ENCODE measurements at regions not wholly inside any gene's neighbourhood (a gene's known extent, or its start where the extent isn't known, plus 50 kb on each side); places are given as distances from the start of the nearest gene placed in this dataset.

DNA sequence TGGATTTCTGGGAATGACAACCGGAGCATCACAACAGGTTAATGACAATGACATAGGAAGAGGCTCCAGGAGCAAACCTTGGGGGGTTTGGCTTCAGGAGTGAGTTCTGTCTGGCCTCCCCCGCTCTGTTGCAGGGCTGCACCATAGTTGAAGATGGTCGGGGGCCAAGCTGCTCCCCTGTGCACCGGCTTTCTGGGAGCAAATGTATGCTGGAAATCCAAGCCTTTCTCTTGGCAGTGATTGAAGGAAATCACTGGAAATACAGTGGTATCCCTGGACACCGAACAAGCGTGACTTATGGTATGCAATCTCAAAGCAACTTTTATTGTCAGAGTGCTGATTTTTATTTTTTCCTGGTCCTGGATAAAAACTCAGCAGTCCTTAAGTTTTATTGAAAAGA lies 251.9 kb upstream of the ZNF32 start:
- Mint-ChIP-seq H3K36me3 (ENCODE audit: low read depth) (no peaks in the 10 kb centered on the region), H3K27me3 (peaks cover 24% of the 10 kb centered on the region), H3K27ac (no peak overlapping the region), H3K4me1 (ENCODE audit: low read depth) (no peaks in the 10 kb centered on the region), H3K4me3 (no peak overlapping the region), H3K9me3 (no peaks in the 10 kb centered on the region)
- no peak for DNase-seq

DNA sequence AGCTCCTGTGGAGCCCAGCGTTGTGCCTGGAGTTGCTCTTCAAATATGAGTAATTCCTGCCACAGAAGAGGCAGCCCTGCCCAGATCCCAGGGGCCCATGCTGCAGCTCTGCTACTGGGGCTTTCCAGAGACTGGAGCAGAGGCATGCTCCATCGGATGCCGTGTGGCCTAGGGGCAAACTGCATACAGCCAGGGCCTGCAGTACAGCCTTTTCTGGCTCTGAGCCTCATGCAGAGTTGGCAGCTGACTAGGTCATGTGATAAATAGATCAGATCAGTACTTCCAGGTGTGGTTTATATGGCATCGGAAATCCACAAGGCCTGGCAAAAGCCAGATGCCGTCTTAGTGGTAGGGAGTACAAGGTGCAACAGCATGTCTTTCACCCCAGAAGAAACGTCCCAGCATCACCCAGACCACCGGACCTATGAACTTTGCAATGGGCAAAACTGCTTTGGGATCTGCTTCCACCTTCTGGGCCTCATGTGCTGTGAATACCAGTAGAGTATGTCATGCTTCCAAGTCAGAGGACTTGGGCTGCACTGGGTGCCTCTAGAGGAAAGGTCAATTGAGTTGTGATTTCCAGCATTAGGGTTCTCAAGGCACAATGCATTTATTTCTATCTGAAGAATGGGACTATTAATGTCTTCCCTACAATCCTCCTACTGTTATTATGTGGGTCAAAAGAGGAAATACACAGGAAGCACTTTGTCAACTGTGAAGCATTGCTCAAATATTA lies 250.7 kb upstream of the ZNF32 start:
- no peak overlapping the region for H3K4me3 Mint-ChIP-seq
- peaks cover 18% of the 10 kb centered on the region for H3K27me3 Mint-ChIP-seq
- no peaks in the 10 kb centered on the region for H3K9me3 Mint-ChIP-seq
- H3K4me1 Mint-ChIP-seq (ENCODE audit: low read depth) = no peaks in the 10 kb centered on the region
- no peak overlapping the region for H3K27ac Mint-ChIP-seq
- H3K36me3 Mint-ChIP-seq (ENCODE audit: low read depth) = no peaks in the 10 kb centered on the region
- DNase-seq = no peak

DNA sequence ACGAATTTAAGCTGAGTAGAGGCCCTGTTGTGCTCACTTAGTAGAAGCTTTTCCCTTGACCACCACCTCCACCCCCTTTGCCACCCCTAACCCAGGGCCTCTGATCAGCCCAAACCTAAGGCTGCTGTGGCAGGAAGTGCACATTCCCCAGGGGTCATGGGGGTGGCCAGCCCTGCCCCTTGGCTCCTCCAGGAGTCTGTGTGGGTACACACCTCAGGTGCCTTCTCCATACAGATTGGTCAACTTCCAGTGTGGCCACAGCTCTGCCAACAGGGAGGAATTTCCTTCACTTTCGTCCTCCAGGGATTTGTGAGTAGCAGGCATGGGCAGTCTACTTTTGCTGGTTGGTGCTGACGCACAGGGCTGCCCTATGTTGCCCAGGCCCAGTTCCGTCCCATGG lies 249.9 kb upstream of the ZNF32 start:
- Mint-ChIP-seq H3K4me3 (no peak overlapping the region), H3K9me3 (no peaks in the 10 kb centered on the region), H3K27ac (no peak overlapping the region), H3K4me1 (ENCODE audit: low read depth) (no peaks in the 10 kb centered on the region), H3K27me3 (peaks cover 13% of the 10 kb centered on the region), H3K36me3 (ENCODE audit: low read depth) (no peaks in the 10 kb centered on the region)
- DNase-seq = no peak

DNA sequence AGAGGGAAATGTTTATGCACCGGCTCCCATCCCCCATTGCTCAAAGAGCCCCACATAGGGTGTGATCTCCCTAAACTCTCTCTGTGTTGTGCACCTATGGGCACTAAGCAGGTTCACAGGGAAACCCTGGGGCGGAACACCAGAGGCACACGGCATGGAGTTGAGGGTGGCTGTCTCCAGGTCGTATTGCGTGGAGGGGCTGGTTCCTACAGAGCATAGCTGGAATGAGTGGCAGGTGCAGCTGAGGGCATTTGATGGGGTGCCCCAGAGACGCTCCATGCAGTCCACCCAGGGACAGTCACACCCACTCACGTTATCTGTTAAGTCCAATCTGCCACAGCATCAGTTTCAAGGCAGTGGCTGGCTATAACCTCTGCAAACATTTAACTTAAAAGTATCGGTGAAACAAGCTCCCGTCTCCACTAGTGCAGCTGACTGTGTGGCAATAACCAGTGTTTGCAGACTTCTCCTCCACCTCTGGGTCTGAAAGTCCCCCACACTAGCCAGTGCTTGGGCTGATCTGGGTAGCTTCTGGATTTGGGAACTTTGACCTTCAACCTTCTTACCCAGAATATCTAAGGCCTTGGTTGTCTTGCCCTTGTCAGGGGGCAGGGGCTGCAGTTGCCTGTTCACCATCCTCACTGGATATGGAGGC lies 249.2 kb upstream of the ZNF32 start:
- no peaks in the 10 kb centered on the region for H3K9me3 Mint-ChIP-seq
- no peaks in the 10 kb centered on the region for H3K4me1 Mint-ChIP-seq (ENCODE audit: low read depth)
- DNase-seq = no peak
- H3K27me3 Mint-ChIP-seq = peaks cover 13% of the 10 kb centered on the region
- no peak overlapping the region for H3K4me3 Mint-ChIP-seq
- no peak overlapping the region for H3K27ac Mint-ChIP-seq
- H3K36me3 Mint-ChIP-seq (ENCODE audit: low read depth) = no peaks in the 10 kb centered on the region

DNA sequence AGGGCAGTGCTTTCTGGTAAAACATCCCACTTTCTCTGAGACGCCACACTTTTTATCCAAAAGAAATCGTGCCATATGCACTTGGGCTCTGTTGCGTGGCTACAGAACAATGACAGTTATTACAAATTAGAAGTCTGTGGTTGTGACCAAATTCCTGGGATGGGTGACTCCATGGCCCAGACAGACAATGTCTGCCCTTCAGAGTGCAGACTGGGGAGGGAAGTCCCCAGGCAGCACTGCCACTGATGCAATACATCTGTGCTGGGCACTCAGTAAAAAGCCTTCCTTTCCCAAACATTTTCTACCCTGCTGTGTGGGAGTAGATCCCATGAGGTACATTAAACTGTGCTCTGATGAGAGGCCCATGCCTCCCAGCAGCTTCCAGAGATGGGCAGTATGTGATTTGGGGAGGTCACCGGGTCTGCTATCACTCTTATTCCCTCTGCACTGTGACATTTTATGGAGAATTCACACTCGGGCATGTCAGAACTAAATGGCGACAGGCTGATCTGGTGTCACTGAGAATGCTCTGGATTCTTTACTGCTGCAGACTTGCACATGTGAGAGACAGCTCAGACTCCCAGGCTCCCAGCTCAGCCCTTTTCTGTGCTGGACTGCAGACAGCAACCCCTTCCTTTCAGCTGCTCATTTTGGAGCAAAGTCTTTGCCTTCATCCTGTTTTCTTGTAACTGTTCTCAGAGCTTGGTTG lies 243.5 kb upstream of the ZNF32 start:
- H3K27me3 Mint-ChIP-seq = peaks cover 9% of the 10 kb centered on the region
- no peak overlapping the region for H3K27ac Mint-ChIP-seq
- H3K36me3 Mint-ChIP-seq (ENCODE audit: low read depth) = no peaks in the 10 kb centered on the region
- no peak overlapping the region for H3K4me3 Mint-ChIP-seq
- no peaks in the 10 kb centered on the region for H3K4me1 Mint-ChIP-seq (ENCODE audit: low read depth)
- H3K9me3 Mint-ChIP-seq = no peaks in the 10 kb centered on the region
- no peak for DNase-seq

DNA sequence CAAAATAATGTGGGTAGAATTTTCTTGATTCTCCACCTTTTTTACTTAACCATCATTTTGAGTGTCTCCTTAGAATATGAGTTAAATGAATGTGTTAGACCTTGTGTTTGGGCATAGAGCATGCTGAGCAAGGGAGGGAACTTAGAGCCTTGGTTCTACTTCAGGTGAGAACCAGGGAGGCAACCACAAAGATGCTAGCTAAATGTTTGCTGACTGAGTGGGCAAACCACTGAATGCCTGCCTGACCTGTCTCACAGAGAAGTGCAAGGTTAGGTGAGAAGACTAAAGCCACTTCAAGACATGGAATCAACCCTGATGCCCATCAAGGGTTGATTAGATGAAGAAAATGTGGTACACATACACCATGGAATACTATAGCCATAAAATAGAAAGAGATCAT lies 242.6 kb upstream of the ZNF32 start:
- Mint-ChIP-seq H3K4me1 (ENCODE audit: low read depth) (no peaks in the 10 kb centered on the region), H3K36me3 (ENCODE audit: low read depth) (no peaks in the 10 kb centered on the region), H3K27ac (no peak overlapping the region), H3K4me3 (no peak overlapping the region), H3K9me3 (no peaks in the 10 kb centered on the region), H3K27me3 (peaks cover 9% of the 10 kb centered on the region)
- DNase-seq = no peak

DNA sequence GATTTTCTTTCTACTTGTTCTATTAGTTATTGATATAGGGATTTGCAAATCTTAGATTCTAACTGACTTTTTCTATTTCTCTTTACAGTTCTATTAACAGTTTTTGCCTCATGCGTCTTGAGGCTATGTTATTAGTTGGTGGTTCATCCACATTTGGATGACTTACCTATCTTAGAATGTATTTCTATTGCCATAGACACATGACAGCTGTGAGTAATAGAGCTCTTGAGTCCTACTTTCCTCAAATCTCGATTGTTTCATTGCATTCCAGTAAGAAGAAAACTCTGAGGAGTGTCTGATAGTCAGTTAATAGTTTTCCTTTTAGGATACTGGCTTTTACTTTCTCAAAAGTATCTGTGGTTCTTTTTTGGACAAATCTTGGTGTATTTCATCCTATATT lies 241.4 kb upstream of the ZNF32 start:
- Mint-ChIP-seq H3K4me3 (no peak overlapping the region), H3K27ac (no peak overlapping the region), H3K27me3 (peaks cover 9% of the 10 kb centered on the region), H3K4me1 (ENCODE audit: low read depth) (no peaks in the 10 kb centered on the region), H3K36me3 (ENCODE audit: low read depth) (no peaks in the 10 kb centered on the region), H3K9me3 (no peaks in the 10 kb centered on the region)
- DNase-seq = no peak

DNA sequence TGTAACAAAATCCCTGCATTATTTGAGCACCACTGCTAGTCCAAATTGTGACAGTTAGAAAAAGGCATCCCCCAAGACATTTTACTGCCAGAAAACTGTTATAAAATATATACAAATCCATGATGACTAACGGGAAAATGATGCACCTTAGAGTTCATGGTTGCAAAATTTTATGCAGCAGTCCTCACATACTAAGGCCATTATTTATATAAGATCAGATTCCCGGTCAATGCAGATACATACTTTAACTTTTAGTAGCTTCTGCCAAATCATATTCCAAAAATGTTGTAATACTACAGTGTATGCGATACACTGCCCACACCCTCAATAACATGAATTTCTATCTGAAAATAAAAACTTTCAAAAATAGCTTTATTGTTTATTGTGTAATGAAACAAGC lies 239.9 kb upstream of the ZNF32 start:
- H3K4me1 Mint-ChIP-seq (ENCODE audit: low read depth) = no peaks in the 10 kb centered on the region
- H3K27me3 Mint-ChIP-seq = peaks cover 9% of the 10 kb centered on the region
- H3K27ac Mint-ChIP-seq = no peak overlapping the region
- H3K4me3 Mint-ChIP-seq = no peak overlapping the region
- no peak for DNase-seq
- no peaks in the 10 kb centered on the region for H3K9me3 Mint-ChIP-seq
- no peaks in the 10 kb centered on the region for H3K36me3 Mint-ChIP-seq (ENCODE audit: low read depth)

DNA sequence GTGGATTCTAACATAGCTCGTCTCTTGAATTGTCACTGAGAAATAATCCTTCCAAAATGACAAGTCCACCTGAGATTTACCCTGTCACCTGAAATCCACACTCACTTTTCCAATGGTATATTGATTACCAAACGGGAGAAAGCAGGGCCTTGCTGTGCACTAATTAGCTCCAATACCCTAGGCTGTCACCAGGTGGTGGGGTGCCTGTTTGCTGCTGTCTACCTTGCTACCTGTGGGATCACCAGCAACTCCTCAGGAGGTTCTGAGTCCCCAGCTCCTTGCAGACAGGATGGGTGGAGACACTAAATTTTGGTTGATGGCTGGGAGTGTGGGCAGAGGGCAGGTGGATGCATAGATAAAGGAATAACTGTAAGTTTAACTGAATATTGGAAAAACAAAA lies 237.2 kb upstream of the ZNF32 start:
- DNase-seq = no peak
- Mint-ChIP-seq H3K4me3 (no peak overlapping the region), H3K27ac (no peak overlapping the region), H3K4me1 (ENCODE audit: low read depth) (no peaks in the 10 kb centered on the region), H3K9me3 (no peaks in the 10 kb centered on the region), H3K36me3 (ENCODE audit: low read depth) (no peaks in the 10 kb centered on the region), H3K27me3 (peaks cover 3% of the 10 kb centered on the region)

DNA sequence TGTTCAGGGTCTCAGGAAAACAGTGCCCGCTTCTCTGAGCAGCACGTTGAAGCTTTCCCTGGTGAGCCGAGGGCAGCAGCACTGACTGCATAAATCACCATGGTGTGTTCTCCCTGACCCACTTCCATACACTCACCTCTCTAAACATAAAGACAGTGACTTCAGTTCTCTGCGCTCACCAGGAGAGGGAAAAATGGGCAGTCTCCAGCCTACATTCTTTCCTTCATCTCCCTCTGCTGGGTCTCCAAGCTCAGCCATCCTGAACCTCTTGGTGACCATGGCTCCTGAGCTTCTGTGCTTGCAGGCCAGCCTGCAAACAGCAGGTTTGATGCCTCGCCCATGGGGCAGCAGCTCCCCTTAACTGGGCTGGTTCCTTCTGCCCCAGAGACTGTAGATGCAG lies 236.6 kb upstream of the ZNF32 start:
- Mint-ChIP-seq H3K27ac (no peak overlapping the region), H3K4me1 (ENCODE audit: low read depth) (no peaks in the 10 kb centered on the region), H3K4me3 (no peak overlapping the region), H3K36me3 (ENCODE audit: low read depth) (no peaks in the 10 kb centered on the region), H3K27me3 (no peaks in the 10 kb centered on the region), H3K9me3 (no peaks in the 10 kb centered on the region)
- DNase-seq = no peak

DNA sequence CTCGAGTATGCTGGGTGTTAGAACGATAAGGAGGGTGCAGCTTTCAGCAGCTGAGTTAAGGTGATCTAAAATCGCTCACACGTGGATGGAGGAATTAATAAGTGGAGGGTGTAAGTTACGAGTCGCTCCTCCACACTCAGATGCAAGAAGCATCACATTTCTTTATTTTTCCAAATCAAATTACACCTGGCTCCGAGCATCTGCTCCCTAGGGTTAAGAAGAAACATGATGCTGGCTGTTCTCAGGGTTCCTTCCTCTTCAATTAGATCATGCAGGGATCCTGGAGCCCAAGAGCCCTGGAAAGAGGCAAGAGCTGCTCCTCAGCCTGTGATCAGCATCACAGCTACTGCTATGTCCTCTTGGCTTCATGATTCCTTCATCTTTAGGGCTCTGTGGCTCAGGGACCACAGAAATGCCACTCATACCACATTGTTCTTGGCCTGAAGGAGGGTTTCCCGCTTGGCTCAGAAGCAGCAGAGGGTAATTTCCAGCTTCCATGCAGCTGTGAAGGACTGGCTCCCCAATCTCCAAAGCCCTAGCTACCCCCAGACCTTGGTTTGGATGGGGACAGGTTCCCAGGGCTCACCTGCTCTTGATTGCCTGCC lies 235.9 kb upstream of the ZNF32 start:
- Mint-ChIP-seq H3K9me3 (no peaks in the 10 kb centered on the region), H3K36me3 (ENCODE audit: low read depth) (no peaks in the 10 kb centered on the region), H3K27me3 (no peaks in the 10 kb centered on the region), H3K27ac (no peak overlapping the region), H3K4me3 (no peak overlapping the region), H3K4me1 (ENCODE audit: low read depth) (no peaks in the 10 kb centered on the region)
- DNase-seq = no peak

DNA sequence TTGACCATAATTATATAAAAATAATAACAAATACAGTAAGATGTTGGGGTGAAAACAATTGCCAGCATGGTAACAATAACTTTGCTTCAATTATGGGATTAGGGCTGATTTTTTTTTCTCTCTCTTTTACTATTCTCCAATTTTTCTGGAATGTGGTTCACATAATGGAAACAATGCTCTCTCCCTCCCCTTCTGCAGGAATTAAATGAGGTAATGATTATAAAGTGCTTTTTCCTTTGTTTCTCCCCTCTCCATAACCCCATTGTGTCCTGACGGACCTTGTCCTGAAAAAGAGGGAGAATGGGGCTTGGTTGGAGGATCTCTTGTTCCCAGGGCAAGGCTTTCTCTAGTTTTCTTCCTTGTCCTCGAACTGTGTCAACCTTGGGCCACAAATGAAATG lies 234.0 kb upstream of the ZNF32 start:
- DNase-seq = no peak
- Mint-ChIP-seq H3K27me3 (no peaks in the 10 kb centered on the region), H3K27ac (no peak overlapping the region), H3K36me3 (ENCODE audit: low read depth) (no peaks in the 10 kb centered on the region), H3K9me3 (no peaks in the 10 kb centered on the region), H3K4me3 (no peak overlapping the region), H3K4me1 (ENCODE audit: low read depth) (no peaks in the 10 kb centered on the region)

DNA sequence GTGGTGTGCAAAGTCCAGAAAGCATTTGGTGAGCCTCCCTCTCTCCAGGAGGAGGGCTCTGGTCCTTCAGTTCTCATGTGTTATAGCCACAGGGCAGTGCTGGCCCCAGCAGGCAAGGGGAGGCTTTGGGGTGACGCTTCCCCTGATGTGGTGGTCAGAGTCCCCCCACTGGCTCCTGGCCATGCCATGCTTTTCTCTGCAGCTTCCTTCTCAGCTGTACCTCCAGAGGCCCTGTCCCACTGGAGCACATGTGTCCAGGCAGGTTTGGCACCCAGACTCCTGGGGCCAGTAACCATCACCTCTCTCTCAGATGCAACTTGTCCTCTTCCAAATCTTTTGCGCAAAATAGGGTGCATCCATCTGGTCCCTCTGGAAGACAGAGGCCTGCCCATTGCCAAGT lies 233.0 kb upstream of the ZNF32 start:
- no peaks in the 10 kb centered on the region for H3K4me1 Mint-ChIP-seq (ENCODE audit: low read depth)
- H3K27me3 Mint-ChIP-seq = no peaks in the 10 kb centered on the region
- no peak for DNase-seq
- no peak overlapping the region for H3K4me3 Mint-ChIP-seq
- H3K27ac Mint-ChIP-seq = no peak overlapping the region
- H3K36me3 Mint-ChIP-seq (ENCODE audit: low read depth) = no peaks in the 10 kb centered on the region
- no peaks in the 10 kb centered on the region for H3K9me3 Mint-ChIP-seq

DNA sequence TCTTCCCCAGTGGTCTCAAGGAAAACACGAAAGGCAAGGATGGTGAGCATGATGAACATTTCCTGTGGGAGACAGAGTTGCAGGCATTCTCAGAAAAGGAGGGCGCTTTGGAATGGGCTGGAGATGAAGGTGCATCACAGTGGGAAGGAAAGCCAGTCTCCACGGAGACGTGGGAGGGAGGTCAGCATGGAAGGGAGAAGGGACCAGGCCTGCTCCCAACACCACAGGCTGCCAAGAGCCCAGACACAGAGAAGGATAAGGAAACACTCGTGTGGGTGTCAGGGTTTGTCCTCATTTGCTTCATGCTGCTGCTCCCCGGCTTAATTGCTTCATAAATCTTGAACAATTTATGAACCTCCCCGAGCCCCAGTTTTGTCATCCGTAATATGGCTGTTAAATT lies 231.5 kb upstream of the ZNF32 start:
- no peak overlapping the region for H3K4me3 Mint-ChIP-seq
- DNase-seq = no peak
- no peaks in the 10 kb centered on the region for H3K9me3 Mint-ChIP-seq
- H3K27me3 Mint-ChIP-seq = no peaks in the 10 kb centered on the region
- H3K27ac Mint-ChIP-seq = no peak overlapping the region
- no peaks in the 10 kb centered on the region for H3K4me1 Mint-ChIP-seq (ENCODE audit: low read depth)
- H3K36me3 Mint-ChIP-seq (ENCODE audit: low read depth) = no peaks in the 10 kb centered on the region

DNA sequence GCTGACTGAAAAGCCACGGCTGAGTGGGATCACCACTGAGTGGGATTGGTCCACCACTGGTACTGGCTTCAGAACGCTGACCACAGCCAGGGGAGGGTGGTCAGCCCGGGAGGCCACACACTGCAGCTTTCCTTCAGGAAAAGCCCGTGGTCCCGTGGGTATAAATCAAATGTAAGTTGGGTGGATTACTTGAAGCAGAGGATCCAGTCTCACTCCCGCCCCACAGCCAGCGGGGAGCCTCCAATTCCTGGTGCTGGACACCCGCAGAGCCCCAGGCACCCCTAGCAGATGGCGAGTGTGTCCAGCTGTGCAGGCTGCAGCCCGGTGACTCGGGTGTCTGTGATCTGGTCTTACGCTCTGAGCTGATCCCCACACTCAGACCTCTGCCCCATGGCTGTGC lies 231.1 kb upstream of the ZNF32 start:
- Mint-ChIP-seq H3K27me3 (no peaks in the 10 kb centered on the region), H3K4me3 (no peak overlapping the region), H3K9me3 (no peaks in the 10 kb centered on the region), H3K4me1 (ENCODE audit: low read depth) (no peaks in the 10 kb centered on the region), H3K27ac (no peak overlapping the region), H3K36me3 (ENCODE audit: low read depth) (no peaks in the 10 kb centered on the region)
- no peak for DNase-seq
